GM19025 (cell line): ENCODE measurements at regions not wholly inside any gene's neighbourhood (a gene's known extent, or its start where the extent isn't known, plus 50 kb on each side); places are given as distances from the start of the nearest gene placed in this dataset.

ENCODE experiments used
- ATAC-seq: cut with Tn5 transposase; IDR thresholded peaks from one replicate; pipeline ENCODE4 v1.9.1; 2021; ENCODE audit warnings: mild to moderate bottlenecking, low read depth, moderate library complexity; ENCODE audit not compliant: unreplicated experiment

DNA sequence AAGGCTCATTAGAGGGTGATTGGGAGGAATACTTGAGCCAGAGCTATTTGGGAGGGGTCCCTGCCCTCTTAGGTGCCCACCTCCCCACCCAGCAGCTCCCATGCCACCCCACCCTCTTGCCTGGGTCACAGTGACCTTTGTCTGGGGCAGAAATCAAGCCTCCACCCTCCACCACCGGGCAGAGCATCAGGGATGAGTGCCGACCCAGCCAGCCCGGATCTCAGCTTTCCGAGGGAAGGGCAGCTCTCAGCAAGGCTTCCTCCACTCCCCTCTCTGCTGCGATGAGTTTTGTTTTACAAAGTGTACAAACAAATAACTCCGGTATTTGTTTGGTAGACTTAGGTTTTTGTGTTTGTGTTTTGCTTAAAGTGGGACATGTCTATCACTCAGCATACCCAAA lies 136.7 kb upstream of the CST7 start:
- ATAC-seq = no peak

DNA sequence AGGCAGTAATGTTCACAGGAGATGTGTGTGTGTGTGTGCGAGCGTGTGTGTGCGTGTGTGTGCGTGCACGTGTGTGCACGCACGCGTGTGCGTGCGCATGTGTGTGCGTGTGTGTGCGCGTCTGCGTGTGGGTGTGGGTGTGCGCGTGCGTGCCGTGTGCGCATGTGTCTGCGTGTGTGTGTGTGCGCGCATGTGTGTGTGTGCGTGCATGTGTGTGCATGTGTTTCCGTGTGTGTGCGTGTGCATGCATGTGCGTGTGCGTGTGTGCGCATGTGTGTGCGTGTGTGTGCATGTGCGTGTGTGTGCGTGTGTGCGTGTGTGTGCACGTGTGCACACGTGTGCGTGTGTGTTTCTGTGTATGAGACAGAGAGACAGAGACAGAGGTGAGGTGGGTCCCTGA lies 136.0 kb upstream of the CST7 start:
- ATAC-seq = no peak

DNA sequence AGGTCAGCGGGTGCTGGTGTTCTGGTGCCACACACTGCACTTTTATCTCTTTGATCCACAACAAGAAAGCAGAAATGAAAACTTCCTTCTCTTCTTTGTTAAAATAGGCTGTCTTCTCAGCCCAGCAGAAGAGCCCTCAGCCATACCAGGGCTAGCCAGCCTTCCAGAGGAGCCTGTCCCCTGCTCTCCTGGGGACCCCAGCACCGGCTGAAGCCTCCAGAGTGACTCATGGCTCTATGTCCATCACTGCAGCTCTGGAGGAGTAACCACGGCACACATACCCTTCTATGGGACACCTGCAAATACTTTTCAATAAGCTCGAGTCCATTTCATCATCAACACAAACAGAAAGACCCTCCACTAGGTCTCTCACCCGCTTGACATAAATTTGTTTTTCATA lies 135.6 kb upstream of the CST7 start:
- no peak for ATAC-seq

- no peak for ATAC-seq
Observed at GRCh38 chr20:24813936-24814335, 135.1 kb upstream of the CST7 start.

- ATAC-seq = no peak
Observed at GRCh38 chr20:24814556-24815195, 134.4 kb upstream of the CST7 start.

- no peak for ATAC-seq
Observed at GRCh38 chr20:24815196-24815815, 133.8 kb upstream of the CST7 start.

DNA sequence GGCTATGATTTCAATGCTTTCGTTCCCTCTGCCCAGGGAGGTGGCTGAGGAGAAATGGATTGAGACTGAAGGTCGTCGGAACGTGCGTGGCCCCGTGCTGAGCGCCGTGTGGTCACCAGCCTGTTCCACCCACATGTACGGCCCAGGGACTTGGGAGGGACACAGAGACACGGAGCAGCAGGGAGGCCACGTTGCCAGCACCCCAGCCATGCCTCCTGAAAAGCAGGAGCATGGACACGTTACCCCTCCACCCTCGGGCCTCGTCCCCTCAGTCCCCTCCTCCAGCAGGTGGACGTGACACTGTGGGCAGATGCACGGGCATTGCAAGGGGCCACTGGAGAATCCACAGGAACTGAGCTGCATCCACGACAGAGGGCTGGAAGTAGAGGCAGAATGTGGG lies 133.1 kb upstream of the CST7 start:
- no peak for ATAC-seq

DNA sequence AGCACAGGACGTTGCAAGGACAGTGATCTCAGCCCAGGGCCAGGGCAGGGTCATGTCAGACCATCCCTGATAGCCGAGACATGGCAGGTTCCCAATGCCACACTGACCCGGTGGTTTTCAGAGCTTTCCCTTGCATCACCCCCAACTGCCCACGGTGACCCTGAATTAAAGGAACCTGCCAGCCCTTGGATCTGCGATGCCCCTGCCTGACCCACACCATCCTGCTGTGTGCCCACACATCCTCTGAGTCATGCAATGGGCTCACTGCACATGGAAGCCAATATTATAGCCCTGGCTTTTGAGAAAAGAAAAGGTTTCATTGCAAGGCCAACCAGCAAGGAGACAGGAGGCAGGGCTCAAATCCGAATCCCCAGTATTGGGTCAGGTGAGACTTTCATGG lies 132.6 kb upstream of the CST7 start:
- ATAC-seq = no peak

DNA sequence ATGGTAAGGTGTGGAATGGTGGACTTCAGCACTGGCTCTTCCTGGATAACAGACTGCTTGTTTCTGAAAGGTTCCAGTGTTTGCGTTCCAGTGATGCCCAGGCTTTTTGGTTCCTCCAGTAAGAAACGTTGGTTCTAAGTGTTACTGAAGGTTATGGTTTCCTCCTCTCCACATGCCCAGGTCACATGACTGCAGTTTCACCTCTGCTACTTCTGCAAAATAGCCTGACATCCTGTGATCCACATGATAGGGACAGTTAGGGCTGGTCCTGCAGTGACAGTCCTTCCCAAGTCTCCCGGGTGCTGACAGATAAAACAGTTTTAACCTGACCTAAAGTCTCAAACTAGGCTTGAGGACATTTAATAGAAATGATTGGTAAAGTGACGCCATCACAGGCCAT lies 132.2 kb upstream of the CST7 start:
- no peak for ATAC-seq

DNA sequence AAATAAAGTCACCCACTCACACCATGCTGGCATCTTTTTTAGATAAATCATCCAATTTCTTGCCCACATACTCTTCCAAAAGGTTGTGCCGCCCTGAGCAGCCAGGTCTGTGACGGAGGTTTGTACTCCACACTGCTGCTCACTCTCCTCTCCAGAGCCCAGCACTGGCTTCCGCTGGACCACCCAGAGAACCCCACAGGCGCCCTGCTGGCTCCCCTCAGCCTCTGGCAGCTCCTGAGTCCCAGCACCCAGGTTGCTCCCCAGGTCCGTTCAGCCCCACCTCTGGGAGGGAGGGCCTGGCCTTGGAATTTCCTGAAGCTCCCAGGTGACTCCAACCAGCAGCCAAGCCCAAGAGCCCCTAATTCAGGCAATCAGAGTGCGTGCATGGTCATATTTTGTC lies 131.7 kb upstream of the CST7 start:
- ATAC-seq = no peak

- no peak for ATAC-seq
Observed at GRCh38 chr20:24818056-24818455, 131.0 kb upstream of the CST7 start.

DNA sequence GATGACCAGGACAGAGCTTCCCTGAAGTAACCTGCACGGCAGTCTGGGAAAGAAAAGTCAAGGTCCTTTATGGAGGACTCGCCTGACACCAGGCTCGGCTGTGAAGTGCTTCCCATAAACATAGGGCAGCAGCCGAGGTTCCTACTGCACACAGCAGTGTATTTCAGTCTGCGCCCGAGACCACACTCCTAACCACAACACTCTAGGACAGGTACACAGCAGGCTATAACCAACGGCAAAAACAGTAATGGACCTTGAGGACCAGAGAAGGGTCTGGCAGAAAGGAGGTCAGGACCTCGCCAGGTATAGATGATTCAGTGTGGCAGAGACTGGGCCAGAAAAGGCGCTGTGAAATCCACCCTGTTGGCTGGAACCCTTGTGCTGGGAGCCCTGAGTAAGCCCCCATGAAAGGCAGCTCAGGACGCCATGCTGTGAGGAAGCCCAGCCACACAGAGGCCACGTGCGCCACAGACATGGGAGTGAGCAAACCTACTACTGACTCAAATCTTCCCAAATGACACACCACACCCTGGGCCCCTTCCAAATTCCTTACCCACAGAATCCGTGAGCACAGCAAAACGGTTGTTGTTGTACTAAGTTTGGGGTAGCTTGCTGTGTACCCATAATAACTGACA lies 129.6 kb upstream of the CST7 start:
- no peak for ATAC-seq

DNA sequence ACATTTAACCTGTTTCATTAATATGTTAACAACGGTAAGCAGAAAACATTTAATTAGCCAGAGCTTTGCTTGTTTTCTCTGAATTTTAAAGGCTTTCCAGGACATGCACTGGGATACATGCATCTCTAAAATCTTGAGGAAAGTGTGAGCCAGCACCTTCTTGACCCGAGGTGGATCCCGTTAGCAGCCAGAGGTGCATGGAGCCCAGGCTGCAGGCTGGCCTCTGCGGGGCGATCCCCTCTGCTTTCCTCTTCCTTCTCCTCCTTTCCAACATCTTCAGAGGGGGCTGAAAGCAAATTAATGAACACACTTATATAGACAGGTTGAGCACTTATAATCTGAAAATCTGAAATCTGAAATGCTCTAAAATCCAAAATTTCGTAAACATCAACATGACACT lies 128.7 kb upstream of the CST7 start:
- no peak for ATAC-seq

GRCh38 chr20:24821391-24821790 lies 127.7 kb upstream of the CST7 start:
- ATAC-seq = no peak

DNA sequence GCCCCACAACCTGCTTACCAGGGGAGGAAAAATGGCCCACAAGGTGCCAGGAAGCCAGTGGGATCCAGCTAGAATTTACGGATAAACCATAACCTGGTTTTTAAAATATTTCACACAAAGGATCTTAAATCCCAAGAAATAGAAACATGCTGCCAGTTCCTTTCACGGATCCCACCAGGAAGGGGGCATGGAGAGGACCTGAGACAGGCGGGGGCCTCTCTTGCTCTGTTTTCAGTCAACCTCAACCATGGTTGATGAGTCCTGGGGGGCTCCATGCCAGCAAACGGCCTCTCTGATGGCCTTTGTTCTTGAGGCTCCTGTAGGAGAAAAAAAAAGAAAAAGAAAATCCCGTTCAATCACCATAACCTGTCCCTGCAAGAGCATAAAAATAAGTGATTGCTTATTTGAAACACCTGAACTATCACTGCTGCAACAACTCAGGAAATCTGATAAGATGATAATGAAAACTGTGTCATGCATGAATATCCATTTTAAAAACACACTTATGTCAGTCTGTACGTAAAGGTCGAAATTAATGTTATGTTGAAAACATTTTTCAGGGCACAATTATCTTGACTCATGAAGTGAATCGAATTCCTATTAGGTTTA lies 125.8 kb upstream of the CST7 start:
- no peak for ATAC-seq

- no peak for ATAC-seq
Observed at GRCh38 chr20:24823989-24824693, 124.9 kb upstream of the CST7 start.

- ATAC-seq = no peak
Observed at GRCh38 chr20:24825591-24825990, 123.5 kb upstream of the CST7 start.

DNA sequence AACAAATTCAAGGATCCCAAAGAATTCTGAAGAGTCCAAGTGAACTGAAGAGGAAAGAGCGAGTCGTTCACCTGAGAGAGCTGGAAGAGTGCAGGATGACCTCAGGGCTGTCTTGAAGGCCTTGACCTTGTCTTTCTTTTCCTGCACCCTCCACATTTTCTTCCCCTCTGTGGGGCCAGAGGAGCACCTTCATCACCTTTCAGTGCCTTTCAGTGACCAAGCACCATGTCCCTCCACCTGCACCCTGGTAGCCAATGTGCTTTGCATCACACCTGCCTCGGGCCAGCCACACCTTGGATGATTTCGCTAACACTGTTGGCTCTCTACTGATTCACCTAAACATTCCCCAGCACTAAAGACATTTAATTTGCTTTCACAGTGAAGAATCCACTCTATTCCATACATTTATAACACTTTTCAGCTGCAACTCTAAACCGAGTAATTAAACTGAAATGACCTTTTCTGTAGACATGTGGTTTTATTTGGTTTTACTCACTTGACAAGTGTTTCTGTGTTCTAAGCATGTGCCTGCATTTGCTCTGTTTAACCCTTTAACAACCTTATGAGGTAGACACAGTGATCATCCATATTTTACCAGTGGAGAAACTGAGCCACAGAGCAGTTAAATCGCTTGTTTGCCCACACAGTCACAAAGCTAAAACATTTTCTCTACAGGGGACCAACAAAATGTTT lies 121.3 kb upstream of the CST7 start:
- ATAC-seq = no peak

DNA sequence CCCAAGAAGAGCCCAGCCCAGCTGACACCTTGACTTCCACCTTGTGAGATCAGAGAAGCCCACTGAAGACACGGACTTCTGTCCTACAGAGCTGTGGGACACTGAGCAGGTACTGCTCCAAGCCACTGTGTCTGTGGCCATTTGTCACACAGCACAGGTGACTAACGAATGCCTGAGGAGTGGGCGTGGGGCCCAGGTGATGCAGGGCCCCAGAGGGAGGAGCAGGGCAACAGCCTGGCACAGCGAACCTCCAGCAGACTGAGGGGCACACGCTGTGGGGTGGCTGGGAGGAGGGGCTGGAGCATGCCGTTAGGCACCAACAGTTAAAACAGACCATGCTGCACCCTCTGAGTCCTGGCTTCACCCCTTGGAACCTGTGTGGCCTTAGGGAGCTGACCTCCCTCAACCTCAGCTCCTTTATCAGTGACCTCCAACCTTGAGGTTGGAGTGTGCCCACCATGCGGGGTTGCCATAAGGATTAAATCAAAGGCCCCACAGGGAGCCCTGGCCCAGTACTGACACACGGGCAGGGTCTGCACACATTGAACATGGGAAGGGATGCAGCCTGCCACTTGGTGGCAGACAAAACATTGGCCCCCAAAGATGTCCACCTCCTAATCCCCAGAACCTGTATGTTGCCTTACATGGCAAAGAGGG lies 119.9 kb upstream of the CST7 start:
- ATAC-seq = no peak
